ENCODE measurements at regions not wholly inside any gene's neighbourhood (a gene's known extent, or its start where the extent isn't known, plus 50 kb on each side); places are given as distances from the start of the nearest gene placed in this dataset.
A peak's percentile ranks its signal among the peaks of the same experiment; 100 is the strongest.

DNA sequence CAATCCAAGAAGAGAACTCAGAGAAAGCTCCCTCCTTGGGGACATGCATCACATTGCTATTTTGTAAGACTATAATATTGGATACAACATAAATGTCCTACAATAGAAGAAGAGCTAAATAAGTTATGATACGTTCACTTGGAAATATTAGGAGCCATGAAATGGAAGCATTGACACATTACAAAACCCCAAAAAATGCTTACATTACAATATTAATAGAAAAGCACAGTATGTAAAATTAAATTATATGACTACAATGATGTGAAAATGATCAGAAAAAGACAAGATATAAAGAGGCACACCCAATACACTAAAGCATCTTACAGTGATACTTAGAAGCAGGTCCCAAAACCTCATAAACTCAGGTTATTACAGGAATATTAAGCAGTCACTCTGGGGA lies 694.1 kb downstream of the TOX3 start:
- Mint-ChIP-seq H3K4me1 (ENCODE audit: low read depth) (peaks cover 5% of the 10 kb centered on the region), H3K36me3 (ENCODE audit: insufficient read depth) (no peaks in the 10 kb centered on the region), H3K9me3 (ENCODE audit: low read depth) (no peaks in the 10 kb centered on the region), H3K27ac (no peak overlapping the region), H3K27me3 (peaks cover 38% of the 10 kb centered on the region), H3K4me3 (ENCODE audit: low read depth) (no peak overlapping the region)
- no peak for DNase-seq (ENCODE audit: low spot score, unreplicated experiment)
- TF ChIP-seq, protein P1, sequence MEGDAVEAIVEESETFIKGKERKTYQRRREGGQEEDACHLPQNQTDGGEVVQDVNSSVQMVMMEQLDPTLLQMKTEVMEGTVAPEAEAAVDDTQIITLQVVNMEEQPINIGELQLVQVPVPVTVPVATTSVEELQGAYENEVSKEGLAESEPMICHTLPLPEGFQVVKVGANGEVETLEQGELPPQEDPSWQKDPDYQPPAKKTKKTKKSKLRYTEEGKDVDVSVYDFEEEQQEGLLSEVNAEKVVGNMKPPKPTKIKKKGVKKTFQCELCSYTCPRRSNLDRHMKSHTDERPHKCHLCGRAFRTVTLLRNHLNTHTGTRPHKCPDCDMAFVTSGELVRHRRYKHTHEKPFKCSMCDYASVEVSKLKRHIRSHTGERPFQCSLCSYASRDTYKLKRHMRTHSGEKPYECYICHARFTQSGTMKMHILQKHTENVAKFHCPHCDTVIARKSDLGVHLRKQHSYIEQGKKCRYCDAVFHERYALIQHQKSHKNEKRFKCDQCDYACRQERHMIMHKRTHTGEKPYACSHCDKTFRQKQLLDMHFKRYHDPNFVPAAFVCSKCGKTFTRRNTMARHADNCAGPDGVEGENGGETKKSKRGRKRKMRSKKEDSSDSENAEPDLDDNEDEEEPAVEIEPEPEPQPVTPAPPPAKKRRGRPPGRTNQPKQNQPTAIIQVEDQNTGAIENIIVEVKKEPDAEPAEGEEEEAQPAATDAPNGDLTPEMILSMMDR (IDR thresholded peaks at IDR 0.05; ENCODE audit: unreplicated experiment) = no peak

DNA sequence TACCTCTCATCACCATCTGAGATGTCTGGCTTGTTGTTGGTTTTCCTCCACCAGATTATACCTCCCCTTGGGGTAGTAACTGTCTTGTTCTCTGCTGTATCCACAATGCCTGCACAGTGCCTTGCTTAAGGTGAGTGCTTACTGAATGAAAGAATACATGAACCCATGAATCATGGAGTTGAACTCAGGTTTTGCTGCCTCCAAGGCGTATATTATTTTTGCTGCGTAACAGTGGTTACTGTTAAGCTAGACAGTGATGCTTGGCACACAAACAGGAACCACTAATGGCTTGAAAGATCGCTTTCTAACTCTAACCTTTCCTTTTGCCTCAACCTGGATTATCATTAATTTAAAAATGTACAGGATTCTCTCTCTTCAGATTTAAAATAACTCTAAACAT lies 695.8 kb downstream of the TOX3 start:
- Mint-ChIP-seq H3K27me3 (peaks cover 33% of the 10 kb centered on the region), H3K27ac (no peak overlapping the region), H3K36me3 (ENCODE audit: insufficient read depth) (no peaks in the 10 kb centered on the region), H3K4me1 (ENCODE audit: low read depth) (peaks cover 5% of the 10 kb centered on the region), H3K9me3 (ENCODE audit: low read depth) (no peaks in the 10 kb centered on the region), H3K4me3 (ENCODE audit: low read depth) (no peak overlapping the region)
- DNase-seq (ENCODE audit: low spot score, unreplicated experiment) = no peak
- TF ChIP-seq, protein P1 (IDR thresholded peaks at IDR 0.05; ENCODE audit: unreplicated experiment) = no peak

DNA sequence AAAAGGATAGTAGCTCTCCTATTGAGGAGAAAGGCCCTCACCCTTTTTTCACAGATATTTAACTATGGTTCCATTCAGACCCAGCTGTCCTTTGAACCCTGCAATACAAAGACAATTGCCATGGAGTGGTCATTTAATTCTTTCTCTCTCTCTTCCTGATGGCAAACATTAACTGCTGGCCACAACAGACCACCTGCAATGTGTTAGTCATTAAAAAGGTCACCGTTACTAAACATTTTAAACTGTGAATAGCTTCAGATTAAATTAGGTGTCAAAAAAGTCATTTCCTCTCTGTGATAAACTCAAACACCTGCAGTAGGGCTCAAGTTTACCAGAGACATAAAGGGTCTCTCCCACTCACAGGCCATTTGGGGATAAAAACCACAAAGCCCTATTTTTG lies 697.2 kb downstream of the TOX3 start:
- peaks cover 26% of the 10 kb centered on the region for H3K27me3 Mint-ChIP-seq
- no peak overlapping the region for H3K27ac Mint-ChIP-seq
- H3K4me3 Mint-ChIP-seq (ENCODE audit: low read depth) = no peak overlapping the region
- TF ChIP-seq, protein P1 (IDR thresholded peaks at IDR 0.05; ENCODE audit: unreplicated experiment) = no peak
- H3K36me3 Mint-ChIP-seq (ENCODE audit: insufficient read depth) = no peaks in the 10 kb centered on the region
- peaks cover 5% of the 10 kb centered on the region for H3K4me1 Mint-ChIP-seq (ENCODE audit: low read depth)
- DNase-seq (ENCODE audit: low spot score, unreplicated experiment) = no peak
- no peaks in the 10 kb centered on the region for H3K9me3 Mint-ChIP-seq (ENCODE audit: low read depth)

DNA sequence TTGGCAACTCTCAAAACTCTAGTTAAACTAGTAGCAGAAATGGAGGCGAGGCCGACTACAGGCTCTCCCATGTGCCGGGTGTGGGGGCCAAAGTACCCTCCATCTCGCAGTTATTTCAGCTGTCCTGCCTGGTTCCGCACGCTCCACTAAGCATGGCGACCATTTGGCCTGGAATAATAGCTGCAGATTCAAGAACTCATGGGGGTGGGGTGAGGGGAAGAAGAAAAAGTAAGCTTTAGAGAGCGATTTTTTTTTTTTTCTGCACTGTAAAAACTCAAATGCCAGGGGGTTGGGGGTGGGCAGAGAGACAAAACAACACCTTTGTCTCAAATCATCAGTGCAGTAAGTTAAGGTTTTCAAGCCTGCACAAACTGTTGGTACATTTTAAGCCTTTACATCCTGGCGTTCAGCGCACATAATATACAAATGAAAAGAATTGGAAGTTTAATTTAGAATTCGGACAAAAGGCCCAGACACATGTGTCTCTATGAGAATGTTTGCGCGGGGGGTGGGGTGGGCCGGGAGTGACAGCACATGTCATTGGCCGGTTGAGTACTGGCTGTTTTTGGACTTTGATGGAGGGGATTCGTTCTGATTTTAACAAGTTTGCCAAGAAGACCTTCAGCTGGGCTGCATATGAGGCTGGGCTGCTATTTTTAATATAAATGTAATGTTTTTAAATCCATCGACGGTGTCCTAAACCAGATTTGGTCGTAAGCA lies 694.7 kb upstream of the SALL1 start:
- Mint-ChIP-seq H3K9me3 (ENCODE audit: low read depth) (no peaks in the 10 kb centered on the region), H3K36me3 (ENCODE audit: insufficient read depth) (no peaks in the 10 kb centered on the region), H3K4me3 (ENCODE audit: low read depth) (no peak overlapping the region), H3K4me1 (ENCODE audit: low read depth) (peaks cover 11% of the 10 kb centered on the region), H3K27ac (peak overlapping the region; percentile 26), H3K27me3 (peaks cover 14% of the 10 kb centered on the region)
- TF ChIP-seq, protein P1 (IDR thresholded peaks at IDR 0.05; ENCODE audit: unreplicated experiment) = no peak
- no peak for DNase-seq (ENCODE audit: low spot score, unreplicated experiment)

DNA sequence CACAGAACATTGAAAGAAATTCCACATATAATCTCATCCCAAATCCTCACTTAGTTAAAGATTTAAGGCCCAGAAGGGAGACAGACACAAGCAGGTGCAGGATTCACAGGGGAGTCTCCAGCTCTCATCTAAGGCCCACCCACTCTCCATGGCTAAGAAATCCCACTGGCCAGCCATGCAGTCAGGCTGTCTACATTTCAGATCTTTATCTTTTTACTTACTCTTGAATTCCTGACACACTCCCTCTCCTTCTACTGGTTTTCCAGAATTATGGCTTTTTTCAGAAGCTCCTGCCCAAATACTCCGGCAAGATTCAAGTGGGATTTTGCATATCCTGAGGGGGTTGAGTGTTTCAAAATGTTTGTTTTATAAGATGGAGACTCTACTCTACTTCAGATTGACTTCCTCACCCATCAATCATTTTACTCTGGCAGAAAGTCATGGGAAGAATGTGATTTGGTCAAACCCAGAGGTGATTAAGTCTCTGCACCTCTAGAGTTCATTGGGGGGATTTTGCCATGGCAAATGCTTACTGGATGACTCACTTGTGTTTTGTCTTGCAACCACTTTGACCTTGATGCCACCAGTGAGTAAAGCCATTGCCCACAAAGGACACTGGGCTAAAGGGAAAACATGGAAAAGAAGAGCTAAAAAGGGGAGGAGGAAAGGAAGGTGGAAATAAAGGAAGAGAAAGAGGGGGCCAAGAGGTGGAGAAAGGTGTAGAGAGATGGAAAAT lies 688.8 kb upstream of the SALL1 start:
- H3K36me3 Mint-ChIP-seq (ENCODE audit: insufficient read depth) = no peaks in the 10 kb centered on the region
- H3K9me3 Mint-ChIP-seq (ENCODE audit: low read depth) = no peaks in the 10 kb centered on the region
- DNase-seq (ENCODE audit: low spot score, unreplicated experiment) = no peak
- peak overlapping the region; percentile 63 for H3K27ac Mint-ChIP-seq
- peaks cover 8% of the 10 kb centered on the region for H3K4me1 Mint-ChIP-seq (ENCODE audit: low read depth)
- H3K4me3 Mint-ChIP-seq (ENCODE audit: low read depth) = no peak overlapping the region
- peaks cover 22% of the 10 kb centered on the region for H3K27me3 Mint-ChIP-seq
- TF ChIP-seq, protein P1 (IDR thresholded peaks at IDR 0.05; ENCODE audit: unreplicated experiment) = no peak
